Activated CD4-positive, alpha-beta T cell treated with anti-CD3 and anti-CD28 coated beads for 4 hours (primary cell): ENCODE measurements at regions not wholly inside any gene's neighbourhood (a gene's known extent, or its start where the extent isn't known, plus 50 kb on each side); places are given as distances from the start of the nearest gene placed in this dataset.
"Not testable (repeated sequence)": the region's sequence is repeated elsewhere in the genome, so short reads cannot be mapped to it uniquely, and the experiment has no call there.

ENCODE experiments used
- DNase-seq, 2 donors: peaks; one replicate each; pipeline ENCODE4 v3.0.0-alpha.2; 2020

- no peak for DNase-seq
Measured at GRCh38 chr9:119902611-119903010, 533.4 kb upstream of the BRINP1 start.

GRCh38 chr9:119898316-119898715 is 529.1 kb upstream of the BRINP1 start:
- no peak for DNase-seq

GRCh38 chr9:119884438-119884837 is 515.2 kb upstream of the BRINP1 start:
- DNase-seq, result no peak

- no peak for DNase-seq
Measured at GRCh38 chr9:119881898-119882297, 512.7 kb upstream of the BRINP1 start.

GRCh38 chr9:119880361-119880760 is 511.1 kb upstream of the BRINP1 start:
- no peak for DNase-seq

- DNase-seq, result no peak
Measured at GRCh38 chr9:119877306-119877705, 508.1 kb upstream of the BRINP1 start.

- DNase-seq, result no peak
Measured at GRCh38 chr9:119873877-119874276, 504.6 kb upstream of the BRINP1 start.

GRCh38 chr9:119870251-119870650 is 501.0 kb upstream of the BRINP1 start:
- DNase-seq, result not testable (repeated sequence)

GRCh38 chr9:119868694-119869093 is 499.5 kb upstream of the BRINP1 start:
- no peak for DNase-seq

- no peak for DNase-seq
Measured at GRCh38 chr9:119861842-119862241, 492.6 kb upstream of the BRINP1 start.

GRCh38 chr9:119859128-119859527 is 489.9 kb upstream of the BRINP1 start:
- DNase-seq, result no peak

- no peak for DNase-seq
Measured at GRCh38 chr9:119853126-119853525, 483.9 kb upstream of the BRINP1 start.

GRCh38 chr9:119852390-119852789 is 483.2 kb upstream of the BRINP1 start:
- DNase-seq, result no peak

GRCh38 chr9:119844431-119844830 is 475.2 kb upstream of the BRINP1 start:
- DNase-seq, result no peak

- DNase-seq, result no peak
Measured at GRCh38 chr9:119841016-119841415, 471.8 kb upstream of the BRINP1 start.

GRCh38 chr9:119839888-119840287 is 470.7 kb upstream of the BRINP1 start:
- DNase-seq, result no peak

GRCh38 chr9:119838210-119838609 is 469.0 kb upstream of the BRINP1 start:
- DNase-seq, result no peak

- no peak for DNase-seq
Measured at GRCh38 chr9:119836036-119836435, 466.8 kb upstream of the BRINP1 start.

GRCh38 chr9:119834064-119834620 is 464.9 kb upstream of the BRINP1 start:
- DNase-seq, result no peak

GRCh38 chr9:119831309-119831708 is 462.1 kb upstream of the BRINP1 start:
- no peak for DNase-seq

GRCh38 chr9:119829748-119830147 is 460.5 kb upstream of the BRINP1 start:
- no peak for DNase-seq

GRCh38 chr9:119829186-119829585 is 460.0 kb upstream of the BRINP1 start:
- no peak for DNase-seq

- DNase-seq, result no peak
Measured at GRCh38 chr9:119827526-119827925, 458.3 kb upstream of the BRINP1 start.

GRCh38 chr9:119827126-119827525 is 457.9 kb upstream of the BRINP1 start:
- DNase-seq, result no peak

GRCh38 chr9:119818726-119819435 is 449.6 kb upstream of the BRINP1 start:
- DNase-seq, result no peak
